Stimulated activated CD4-positive, alpha-beta T cell treated with anti-CD3 and anti-CD28 coated beads, Interleukin-12 subunit alpha, Interleukin-12 subunit beta, amount 100 ng/mL, for 48 hours (primary cell): ENCODE measurements at regions not wholly inside any gene's neighbourhood (a gene's known extent, or its start where the extent isn't known, plus 50 kb on each side); places are given as distances from the start of the nearest gene placed in this dataset.

Experiments used
- DNase-seq, 3 donors: peaks; one replicate each; pipeline ENCODE4 v3.0.0-alpha.2; 2020; ENCODE audit warnings: low read depth in 2 of 3, low spot score in 1 of 3

DNA sequence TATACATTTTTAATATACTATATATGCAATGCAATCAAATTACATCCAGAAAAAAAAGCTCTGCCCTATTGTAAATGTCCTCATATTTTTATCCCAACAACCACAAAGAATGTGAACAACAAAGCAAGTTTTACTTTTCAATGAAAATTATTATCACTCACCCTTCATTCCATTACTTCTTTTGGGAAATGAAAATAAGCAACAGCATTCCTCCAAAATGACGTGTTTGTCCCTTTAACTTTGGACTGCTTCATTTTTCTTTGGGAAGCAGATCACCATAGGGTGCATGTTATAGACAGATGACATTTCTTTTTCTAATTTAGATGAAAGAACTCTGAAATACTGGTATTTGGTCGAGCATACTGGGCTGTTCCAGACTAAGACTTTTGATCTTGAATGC is 667.1 kb upstream of the BOD1L1 start:
- DNase-seq: no peak

DNA sequence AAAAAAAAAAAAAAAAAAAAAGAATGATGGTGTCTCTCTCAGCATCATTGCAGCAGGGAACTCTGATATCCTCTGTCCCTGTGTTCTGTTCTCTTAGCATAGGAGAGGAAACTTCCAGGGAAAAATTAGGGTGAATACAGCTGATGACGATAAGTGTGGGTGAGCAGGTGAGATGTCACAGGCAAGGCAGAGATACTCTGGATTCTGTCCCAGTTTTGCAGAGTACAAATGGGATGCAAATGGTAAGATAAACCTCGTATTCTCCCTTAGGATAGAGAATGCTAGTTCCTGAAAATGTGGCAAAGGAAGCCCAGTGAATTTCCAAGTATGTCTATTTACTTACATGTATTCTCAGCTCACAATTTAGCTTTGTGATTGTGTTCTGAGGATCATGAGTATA is 671.6 kb upstream of the BOD1L1 start:
- DNase-seq: no peak

DNA sequence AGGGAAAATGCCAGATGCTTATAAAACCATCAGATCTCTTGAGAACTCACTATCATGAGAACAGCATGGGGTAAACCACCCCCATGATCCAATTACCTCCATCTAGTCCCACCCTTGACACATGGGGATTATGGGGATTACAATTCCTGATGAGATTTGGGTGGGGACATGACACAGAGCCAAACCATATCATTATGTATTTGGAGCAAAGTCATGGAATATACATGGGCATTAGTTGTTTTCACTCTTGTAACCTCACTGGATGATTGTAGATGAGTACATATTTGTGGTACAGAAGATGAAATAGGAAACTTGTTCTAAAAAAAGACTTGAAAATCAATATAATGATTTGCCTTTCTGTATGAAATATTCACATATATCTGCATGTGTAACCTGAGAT is 674.5 kb upstream of the BOD1L1 start:
- DNase-seq: no peak

DNA sequence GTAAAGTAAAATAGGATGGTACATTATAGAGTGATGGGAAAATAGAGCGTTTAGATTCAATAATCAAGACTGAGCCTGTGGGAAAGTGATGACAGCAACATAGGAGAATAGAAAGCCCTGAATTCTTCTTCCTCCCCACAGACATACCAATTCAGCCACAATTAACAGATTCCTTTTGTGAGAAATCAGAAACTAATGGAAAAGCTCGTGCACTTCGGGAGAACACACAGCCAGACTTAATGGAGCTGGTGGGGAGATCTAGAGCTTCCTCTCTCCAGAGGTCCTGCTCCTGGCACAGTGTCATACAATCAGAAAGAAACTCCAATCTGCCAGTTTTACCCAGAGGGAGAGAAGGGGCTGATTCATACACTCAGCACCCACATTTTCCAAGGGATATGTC is 676.3 kb upstream of the BOD1L1 start:
- DNase-seq: no peak

DNA sequence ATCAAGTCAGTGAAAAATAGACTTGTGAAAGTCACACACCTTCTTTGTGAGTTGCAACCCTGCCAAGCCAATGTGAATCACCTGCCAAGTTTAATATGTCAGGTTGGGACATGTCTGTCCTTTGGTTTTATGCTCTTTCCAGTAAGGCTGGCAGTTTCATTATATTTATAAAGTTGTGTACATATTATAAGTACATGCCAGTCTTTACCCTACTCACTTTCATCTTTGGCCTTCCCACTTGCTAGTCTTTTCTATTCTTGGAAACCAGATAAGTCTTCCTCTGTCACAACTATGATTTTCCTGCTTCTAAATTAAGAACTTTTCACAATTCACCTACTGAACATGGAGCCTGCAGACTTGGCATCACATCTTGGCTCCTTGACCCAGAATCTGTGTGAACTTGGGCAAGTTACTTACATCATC is 680.7 kb upstream of the BOD1L1 start:
- DNase-seq: no peak

DNA sequence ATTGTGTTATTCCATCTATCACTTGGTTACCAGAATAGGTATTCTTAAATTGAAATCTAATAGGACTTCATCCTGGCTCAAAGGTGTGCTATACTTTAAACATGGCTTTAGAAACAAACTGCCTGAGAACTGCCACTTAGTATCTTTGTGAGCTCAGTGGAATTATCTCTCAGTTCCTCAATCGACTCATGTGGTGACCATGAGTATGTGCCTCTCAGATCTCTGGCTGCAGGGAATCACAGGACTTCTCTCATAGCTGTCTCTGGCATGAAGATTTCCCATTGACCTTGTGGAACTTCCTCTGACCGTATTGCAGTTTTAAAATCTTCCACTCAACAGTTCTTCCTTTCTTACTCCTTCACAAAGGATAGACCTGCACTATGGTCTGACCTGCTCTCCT is 681.9 kb upstream of the BOD1L1 start:
- no peak for DNase-seq

DNA sequence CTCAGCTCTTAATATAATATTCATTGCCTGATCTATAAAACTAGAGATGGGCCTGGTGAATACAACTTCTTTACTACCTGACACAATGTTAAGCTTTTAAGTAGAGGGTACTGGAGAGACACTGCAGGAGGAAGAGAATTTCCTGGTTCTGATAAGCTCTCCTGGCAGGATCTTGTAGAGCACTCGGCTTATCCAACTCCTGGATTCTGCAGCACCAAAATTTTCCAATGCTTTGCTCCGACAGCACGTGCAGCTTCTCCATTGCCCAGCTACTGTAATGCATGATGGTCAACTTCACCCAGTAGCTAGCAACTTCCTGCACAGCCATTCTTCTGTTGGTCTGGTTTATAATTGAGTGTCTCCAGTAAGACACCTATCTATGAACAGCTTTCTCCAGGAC is 686.2 kb upstream of the BOD1L1 start:
- no peak for DNase-seq

DNA sequence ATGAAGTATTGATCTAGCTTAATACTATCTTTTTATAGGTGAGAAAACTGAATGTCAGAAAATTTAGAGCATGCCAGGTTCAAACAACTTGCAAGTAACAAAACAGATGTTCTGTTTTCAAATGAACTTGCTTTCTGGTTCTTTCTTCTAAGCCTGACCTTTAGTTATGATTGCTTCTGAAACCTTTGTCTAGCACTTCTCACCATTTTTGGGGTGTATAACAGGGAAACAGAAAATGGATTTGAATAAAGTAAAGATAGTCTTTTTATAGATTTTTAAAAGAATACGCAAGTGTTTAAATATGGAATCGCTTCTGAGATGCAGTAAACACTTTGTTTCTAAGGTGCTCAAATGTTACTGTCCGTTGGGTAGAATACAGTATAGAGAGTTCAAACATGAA is 687.2 kb upstream of the CPEB2 start:
- no peak for DNase-seq

DNA sequence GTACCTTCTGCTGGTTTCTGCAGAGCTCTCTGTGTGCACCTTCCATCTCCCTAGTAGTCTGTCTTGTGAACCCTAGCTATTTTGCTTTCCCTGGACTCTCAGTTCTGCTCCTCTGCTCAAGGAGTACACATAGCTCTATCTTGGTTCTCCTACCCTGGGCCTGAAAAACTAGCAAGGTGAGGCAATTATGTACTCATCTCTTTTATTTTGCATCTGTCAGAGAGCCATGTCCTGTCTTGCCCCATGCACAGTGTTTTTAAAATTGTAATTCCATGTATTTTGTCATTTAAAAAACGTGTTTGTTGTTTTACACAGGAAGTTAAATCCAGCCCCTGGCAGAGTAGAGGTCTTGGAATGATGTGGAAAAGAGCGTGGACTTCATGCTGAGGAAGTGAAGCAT is 684.9 kb upstream of the CPEB2 start:
- no peak for DNase-seq

DNA sequence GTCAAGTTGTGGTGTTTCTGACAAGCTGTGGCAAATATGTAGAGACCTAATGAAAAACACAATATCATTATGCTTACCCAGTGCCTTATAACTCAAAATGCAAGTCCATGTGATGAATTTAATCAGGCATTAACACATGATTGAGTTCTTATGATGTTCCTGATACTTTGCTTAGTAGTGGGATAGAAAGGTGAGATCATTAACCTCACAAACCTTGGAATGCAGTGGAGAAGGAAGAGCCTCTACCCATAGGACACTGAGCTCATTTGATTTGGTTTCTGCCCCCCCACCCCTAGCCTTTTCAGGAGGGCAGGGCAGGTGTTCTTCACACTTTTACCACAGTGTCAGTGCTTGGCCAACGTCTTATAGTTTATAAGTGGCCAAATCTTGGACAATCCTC is 683.6 kb upstream of the CPEB2 start:
- no peak for DNase-seq

DNA sequence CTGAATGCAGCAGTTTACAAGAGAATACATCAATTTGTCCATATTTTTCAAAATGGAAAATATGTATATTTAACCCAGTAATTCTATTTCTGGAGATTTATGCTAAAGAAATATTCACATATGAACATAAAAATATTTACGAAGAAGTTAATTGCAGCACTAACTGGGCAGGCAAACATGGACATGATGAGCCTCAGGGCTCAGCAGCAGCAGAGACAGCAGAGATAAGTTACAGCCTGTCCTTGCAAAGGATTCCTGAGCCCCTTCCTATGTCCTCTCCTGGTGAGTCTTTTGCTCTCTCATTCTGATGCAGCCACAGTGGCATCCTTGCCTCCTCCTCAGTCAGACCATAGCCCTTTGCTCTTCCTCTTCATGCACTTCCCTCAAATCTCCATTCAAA is 680.6 kb upstream of the CPEB2 start:
- no peak for DNase-seq

DNA sequence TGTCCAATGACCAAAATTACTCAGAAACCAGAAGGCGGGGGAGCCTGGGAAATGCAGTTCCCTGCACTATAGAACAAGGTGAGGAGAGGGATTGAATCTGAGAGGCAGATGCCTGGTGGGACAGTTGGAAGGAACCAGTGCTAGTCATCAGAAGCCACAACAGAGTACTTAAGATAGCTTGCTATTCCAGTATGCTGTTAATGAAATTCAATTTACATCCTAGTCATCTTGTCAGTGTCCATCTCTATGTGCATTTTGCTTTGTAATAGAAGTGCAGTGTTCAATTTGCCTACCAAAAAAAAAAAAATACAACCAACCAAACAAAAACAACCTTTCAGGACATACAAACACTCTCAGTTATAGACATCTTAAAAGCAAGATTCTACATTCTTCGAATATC is 679.1 kb upstream of the CPEB2 start:
- DNase-seq: no peak

DNA sequence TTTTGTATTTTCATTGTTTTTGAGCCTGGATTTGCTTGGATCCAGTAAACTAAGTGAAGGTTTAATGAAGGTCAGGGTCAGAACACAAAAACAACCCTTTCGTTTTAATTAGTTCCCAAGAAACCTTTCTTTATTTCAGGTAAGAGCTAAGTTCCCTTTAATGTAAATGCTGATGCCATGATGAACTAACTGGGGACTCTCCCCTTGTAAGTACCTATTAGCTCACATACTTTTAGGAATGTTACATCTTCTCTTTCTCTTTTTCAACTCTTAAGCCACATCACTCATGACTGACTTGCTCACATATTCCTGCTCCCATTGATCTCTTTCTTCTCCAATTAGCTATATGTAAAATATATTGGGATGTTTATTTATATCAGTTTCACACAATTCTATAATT is 673.1 kb upstream of the CPEB2 start:
- DNase-seq: no peak

DNA sequence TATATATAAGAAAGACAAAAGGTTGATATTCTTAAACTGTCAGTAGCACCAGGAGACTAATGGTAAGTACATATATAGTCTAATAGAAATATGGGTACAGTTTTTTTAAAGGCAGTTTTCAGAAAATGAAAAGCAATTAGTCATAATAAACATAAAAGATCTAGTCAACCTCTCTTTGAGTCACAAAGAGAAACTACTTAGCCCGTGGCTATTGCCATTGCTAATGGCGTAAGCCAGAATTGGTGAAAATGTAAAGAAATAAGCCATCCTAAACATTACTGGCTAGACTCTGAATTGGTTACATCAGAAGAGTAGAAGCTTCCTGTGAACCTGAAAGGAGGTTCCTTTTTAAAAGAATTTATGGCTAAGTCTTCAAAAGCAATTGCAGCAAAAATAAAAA is 668.7 kb upstream of the CPEB2 start:
- no peak for DNase-seq

DNA sequence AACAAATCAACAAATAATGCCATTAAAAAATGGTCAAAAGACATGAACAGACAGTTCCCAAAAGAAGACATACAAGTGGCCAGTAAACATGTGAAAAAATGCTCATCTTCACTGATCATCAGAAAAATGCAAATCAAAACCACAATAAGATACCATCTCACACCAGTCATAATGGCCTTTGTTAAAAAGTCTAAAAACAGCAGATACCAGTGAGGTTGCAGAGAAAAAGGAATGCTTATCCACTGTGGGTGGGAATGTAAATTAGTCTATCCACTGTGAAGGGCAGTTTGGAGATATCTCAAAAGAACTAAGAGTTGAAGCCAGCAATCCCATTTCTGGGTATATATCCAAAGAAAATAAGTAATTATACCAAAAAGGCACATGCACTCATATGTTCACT is 668.1 kb upstream of the CPEB2 start:
- no peak for DNase-seq

DNA sequence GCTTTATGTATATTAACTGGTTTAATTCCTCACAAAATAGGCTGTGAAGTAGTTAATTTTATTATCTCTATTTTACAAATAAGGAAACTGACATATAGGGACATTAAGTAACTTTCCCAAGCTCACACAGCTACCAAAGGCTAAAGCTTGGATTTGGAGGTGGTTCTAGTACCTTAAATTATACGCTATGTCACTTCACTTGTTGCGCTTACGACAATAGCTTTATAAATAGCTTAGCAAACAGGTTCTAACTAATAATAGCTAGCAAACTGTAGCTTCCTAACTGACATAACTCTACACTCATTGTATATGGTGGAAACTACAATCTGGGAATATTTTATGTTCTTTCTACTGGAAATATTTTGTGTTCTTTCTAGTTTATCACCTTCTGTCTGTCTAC is 666.4 kb upstream of the CPEB2 start:
- DNase-seq: no peak

DNA sequence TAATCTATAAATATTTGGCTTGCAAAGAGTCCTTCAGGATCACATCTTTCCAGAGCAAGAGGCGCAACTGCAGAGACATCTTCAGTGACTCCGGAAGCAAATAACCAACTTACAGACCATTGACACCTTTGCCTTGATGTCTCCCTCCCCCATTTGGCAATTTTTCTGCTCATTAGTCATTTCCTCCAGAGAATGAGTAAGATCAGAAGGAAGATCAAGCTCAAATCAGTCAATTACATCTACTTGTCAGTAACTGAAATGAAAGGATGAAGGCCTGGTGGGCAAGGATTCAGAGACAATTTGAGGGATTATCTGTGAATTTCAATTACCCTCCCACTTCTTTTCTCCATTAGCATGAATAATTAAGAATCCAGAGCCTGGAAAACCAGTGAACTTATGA is 665.6 kb upstream of the CPEB2 start:
- DNase-seq: no peak

DNA sequence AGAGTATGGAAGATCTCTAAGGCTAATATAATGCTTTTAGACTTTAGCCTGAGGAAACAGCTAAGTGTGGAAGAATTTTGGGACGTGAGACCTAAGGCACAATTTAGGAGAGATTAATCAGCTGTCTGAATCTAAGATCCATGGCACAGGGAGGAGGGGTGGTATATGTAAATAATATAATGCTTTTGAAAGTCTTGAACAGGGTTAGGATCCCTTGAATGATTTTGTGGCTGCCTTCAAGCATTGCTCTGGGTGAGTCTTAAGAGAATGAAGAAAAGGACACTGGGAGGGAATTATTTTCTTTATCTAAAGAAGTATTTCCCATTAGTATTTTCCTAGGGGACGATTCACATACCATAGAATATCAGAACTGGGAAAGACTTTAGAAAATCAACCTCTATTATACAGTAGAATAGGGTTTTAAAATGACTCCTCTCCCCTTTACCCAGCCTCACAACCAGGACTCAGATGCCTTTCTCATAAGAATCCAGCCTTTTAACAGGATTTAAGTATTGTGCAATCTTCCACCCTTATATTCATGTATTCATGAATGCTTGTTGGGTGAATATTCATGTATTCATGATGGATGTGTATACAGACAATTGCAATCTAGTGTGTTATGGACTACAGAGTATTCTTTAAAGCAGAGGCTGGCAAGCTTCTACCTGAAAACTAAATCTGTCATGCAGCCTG is 664.2 kb upstream of the CPEB2 start:
- DNase-seq: no peak

DNA sequence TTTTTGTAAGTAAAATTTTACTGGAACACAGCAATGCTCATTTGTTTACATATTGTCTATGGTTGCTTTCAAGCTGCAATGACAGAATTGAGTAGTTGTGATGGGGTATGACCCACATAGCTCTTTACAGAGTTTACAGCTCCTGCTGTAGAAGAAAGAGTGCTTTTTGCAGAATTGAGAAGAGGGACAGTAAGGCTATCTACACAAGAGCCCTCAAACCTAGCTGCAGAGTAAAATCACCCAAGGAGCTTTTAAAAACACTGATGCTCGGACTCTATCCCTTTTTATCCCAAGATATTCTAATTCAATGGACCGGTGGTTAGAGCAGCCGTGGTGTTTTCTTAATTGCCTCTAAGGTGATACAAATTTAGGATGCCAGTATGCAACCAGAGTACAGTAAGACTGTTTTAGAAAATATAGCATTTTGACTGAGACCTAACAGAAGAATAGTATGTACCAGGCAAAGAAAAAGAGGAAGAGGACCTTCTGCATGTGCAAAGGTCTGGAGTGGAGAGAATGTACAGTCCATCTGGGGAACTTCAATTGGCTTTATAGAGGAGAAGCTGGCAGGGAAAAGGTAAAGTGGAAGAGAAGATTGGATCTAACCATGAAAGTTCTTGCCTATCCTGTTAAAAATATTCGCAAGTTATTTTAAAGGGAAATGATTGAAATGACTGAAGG is 663.6 kb upstream of the CPEB2 start:
- DNase-seq: no peak

DNA sequence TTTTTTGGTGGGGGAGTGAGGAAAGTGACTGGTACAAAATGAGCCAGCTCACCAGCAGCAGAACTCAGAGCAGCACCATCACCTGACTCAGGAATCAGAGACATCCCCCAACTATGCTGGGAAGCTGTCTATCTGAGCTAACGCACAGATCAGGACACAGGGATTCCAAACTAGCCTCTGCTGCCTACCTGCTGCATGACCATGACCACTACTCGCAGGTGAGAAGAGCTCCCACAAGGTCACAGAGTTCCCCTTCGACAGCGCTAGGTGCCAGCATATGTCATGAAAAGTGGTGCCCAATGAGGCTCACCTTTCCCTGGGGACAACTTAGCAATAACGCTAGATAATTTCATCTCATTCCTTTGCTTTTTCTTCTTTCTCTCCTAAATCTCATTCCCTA is 662.6 kb upstream of the CPEB2 start:
- DNase-seq: no peak

DNA sequence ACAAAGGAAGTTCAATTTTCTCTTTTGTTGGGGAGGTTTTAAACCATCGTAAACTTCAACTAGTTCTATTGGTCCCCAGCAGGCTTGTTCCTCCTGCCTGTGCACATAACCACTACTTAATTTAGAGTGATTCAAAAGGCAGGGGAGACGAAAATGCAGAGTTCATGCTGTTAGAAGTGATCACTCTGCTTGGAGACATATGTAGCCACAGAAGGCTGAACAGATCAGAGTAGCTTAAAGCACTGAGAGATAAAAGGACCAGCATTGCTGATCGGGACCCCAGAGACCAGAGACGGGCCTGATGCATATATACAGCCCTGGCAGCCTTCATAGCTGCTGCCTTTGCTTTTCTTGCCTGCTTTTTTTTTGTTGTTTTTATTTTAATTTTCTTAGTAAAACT is 662.0 kb upstream of the CPEB2 start:
- no peak for DNase-seq

DNA sequence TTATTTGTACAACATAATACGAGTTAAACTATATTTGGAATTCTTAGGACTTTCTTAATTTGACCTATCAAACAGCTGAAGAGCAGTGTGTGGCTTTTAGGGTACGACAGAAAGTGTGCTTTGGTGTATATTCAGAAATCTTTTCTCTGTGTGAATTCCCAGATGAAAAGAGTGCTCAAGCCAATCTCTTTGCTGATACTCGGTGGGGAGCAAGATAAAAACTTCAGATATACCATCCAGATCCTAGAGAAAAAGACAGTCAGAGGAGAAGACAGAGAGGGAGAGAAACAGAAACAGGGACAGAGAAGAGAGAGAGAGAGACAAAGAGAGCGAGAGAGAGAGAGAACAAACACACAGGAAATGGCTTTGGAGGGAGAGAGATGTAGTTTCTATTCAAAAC is 658.3 kb upstream of the CPEB2 start:
- DNase-seq: no peak

DNA sequence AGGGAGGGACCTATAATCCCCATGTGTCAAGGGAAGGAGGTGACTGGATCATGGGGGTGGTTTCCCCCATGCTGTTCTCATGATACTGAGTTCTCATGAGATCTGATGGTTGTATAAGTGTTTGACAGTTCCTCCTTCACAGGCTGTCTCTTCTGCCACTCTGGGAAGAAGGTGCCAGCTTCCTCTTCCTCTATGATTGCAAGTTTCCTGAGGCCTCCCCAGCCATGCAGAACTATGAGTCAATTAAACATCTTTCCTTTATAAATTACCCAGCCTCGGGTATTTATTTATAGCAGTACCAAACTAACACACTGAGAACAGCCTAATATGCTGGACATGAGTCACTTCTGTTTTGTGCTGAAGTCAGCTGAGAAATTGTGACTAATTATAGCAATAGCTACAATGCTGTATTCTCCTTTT is 656.9 kb upstream of the CPEB2 start:
- DNase-seq: no peak
